Astrocyte of the cerebellum (primary cell): ENCODE measurements at regions not wholly inside any gene's neighbourhood (a gene's known extent, or its start where the extent isn't known, plus 50 kb on each side); places are given as distances from the start of the nearest gene placed in this dataset.

Experiments used
- DNase-seq: peaks from one replicate; pipeline ENCODE4 v3.0.0-alpha.2; 2011; ENCODE audit warnings: low read depth
- H3K4me3 ChIP-seq: 2 replicates; pipeline ENCODE4 v1.5.1; 2011; ENCODE audit warnings: mild to moderate bottlenecking, low read depth, low read length, moderate library complexity
- in situ Hi-C: cut with HindIII; loops from 2 replicates; pipeline ENCODE4 v1.10.0; 2017; ENCODE audit warnings: low sequenced_read_pairs
- TF ChIP-seq, protein P1 (sequence below): IDR thresholded peaks from 2 replicates; pipeline ENCODE4 v1.5.1; 2012; ENCODE audit warnings: low read length, low read depth, moderate library complexity, mild to moderate bottlenecking; ENCODE audit errors: missing control alignments

DNA sequence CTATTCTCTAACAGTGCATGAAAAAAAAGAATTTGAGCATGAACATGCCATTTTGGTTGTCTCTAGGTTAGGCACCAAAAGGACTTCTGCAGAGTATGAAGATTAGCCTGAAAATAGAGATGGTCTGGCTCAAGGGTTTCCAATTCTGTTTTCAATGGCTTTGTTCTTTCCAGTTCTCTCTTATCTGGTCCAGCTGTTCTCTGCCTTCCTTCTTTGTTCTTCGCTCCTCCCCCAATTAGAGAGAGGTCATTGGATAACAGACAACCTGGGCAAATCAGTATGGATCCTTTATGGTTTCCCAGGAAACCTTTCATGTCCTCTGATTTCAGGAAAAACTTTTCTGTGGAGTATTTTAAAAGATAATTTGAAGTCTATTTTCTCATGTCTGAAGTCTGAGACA lies 623.4 kb downstream of the PCDH17 start:
- TF ChIP-seq, protein P1, sequence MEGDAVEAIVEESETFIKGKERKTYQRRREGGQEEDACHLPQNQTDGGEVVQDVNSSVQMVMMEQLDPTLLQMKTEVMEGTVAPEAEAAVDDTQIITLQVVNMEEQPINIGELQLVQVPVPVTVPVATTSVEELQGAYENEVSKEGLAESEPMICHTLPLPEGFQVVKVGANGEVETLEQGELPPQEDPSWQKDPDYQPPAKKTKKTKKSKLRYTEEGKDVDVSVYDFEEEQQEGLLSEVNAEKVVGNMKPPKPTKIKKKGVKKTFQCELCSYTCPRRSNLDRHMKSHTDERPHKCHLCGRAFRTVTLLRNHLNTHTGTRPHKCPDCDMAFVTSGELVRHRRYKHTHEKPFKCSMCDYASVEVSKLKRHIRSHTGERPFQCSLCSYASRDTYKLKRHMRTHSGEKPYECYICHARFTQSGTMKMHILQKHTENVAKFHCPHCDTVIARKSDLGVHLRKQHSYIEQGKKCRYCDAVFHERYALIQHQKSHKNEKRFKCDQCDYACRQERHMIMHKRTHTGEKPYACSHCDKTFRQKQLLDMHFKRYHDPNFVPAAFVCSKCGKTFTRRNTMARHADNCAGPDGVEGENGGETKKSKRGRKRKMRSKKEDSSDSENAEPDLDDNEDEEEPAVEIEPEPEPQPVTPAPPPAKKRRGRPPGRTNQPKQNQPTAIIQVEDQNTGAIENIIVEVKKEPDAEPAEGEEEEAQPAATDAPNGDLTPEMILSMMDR = no peak
- DNase-seq = no peak
- H3K4me3 ChIP-seq = no peak overlapping the region
- in situ Hi-C loops = no loop called here

DNA sequence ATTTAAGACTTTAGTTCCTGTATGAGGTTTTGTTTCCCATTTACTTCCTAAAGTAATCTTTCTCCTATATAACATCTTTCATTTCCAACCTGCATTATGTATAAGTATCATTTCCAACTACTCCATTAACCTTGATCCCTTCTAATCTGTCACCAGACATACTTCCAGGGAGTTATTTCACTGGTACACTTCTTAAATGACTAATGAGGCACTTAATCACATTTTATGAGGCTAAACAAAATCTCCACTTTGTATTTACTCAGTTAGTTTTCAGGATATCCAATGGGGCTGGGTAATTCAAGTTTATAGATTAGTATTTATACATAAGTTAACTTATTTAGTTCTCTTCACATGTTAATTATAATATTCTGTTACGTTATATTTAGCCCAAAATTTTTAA lies 634.7 kb downstream of the PCDH17 start:
- no peak overlapping the region for H3K4me3 ChIP-seq
- TF ChIP-seq, protein P1 = no peak
- no peak for DNase-seq
- in situ Hi-C loops = no loop called here

DNA sequence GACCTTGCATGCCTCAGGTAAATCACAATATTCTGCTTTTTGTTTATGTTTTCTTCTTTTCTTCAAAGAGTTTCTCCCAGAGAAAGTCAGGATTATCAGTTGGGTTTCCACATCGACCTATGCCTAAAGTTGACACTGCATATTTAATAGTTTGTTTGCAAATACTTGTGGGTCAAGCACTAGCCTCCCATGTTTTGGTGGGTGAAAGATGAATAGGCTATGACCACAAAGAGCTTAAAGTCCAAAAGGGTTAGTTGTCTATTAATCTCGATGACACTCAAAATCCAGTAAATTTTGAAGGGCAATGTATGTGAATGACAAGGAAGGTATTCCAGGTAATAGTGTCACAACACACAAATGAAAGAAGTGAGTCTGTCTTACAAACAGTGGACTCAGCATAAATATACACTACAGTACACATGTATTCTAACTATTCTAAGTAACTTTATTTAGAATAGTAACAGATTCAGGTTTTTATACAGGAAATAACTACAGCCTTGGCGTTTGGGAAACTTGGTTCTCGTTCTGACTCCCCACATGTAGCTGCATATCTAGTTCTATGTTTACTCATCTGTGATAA lies 667.1 kb downstream of the PCDH17 start:
- no peak for DNase-seq
- no peak overlapping the region for H3K4me3 ChIP-seq
- in situ Hi-C loops = no loop called here
- TF ChIP-seq, protein P1 = no peak

DNA sequence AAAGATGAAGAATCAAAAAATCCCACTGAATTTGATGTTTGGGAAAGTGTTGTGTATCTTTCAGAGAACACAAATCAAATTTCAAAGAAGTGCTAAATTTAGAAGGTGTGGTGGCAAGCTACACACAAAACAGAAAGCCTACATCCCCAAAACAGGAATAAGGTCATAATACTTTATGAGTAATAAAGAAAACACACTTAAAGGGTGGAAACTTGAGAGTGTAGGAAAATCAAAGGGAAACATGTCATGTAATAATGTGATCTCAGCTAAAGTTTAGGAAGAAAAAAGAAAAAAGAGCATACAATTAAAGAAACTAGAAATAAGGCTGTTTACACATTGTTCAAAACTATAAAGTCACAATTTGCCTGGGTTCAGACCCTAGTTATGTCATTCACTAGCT lies 668.7 kb downstream of the PCDH17 start:
- TF ChIP-seq, protein P1 = no peak
- in situ Hi-C loops = no loop called here
- H3K4me3 ChIP-seq = no peak overlapping the region
- DNase-seq = no peak

DNA sequence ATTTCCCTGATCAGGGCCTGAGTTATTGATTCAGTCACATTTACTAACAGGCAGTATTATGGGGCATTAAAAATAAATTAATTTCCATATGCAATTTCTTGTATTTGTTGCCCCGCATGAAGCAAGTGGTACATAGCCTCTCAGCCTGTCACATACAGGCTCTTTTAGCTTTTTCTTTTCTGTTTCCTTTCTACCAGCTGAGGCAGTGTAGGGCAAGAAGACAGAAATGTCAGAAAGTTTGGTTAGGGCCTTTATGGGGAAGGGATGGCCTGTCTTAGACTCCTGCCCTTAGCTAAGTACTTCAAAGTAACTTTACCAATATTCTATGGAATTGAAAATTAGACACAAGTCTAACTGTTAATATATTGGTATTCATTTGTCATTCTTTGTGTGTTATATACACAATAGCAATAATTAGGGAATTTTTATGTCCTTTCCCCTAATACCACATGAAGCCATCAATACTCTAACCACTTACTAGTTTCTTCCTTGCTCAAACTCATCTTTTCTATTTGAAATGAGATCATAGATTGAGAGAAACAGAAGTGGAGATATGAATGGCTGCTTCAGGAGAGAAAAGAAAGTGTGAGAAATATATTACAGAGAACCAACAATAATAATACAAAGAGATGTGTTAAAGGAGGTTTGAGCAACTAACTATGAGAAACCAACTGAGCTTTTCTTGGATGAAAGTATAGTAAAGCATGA lies 669.6 kb downstream of the PCDH17 start:
- in situ Hi-C loops = no loop called here
- DNase-seq = no peak
- TF ChIP-seq, protein P1 = no peak
- no peak overlapping the region for H3K4me3 ChIP-seq

DNA sequence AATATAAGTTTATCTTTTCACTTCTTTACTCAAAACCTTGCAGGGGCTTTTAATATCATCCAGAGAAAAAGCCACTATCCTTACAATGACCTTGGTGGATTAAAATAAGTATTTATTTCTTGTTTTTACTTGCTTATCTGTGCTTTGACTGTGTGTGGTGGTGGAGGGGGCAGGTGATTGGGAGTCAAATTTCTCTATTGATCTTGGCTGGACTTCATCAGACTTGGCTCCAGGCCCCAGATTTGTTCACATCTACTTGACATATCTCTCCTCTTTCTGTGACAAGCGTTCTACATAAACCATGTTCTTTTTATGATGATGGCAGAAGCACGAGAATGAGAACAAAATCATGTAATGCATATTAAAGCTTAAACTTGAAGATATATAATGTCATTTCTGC lies 670.8 kb downstream of the PCDH17 start:
- in situ Hi-C loops = no loop called here
- no peak for DNase-seq
- no peak overlapping the region for H3K4me3 ChIP-seq
- TF ChIP-seq, protein P1 = no peak
